ENCODE measurements at regions not wholly inside any gene's neighbourhood (a gene's known extent, or its start where the extent isn't known, plus 50 kb on each side); places are given as distances from the start of the nearest gene placed in this dataset.
"Not testable (repeated sequence)": the region's sequence is repeated elsewhere in the genome, so short reads cannot be mapped to it uniquely, and the experiment has no call there.

GRCh38 chr2:241984658-241985057, 115.1 kb downstream of the RTP5 start:
- no peak for DNase-seq

- DNase-seq = peak; percentile 44
Measured at GRCh38 chr2:241985161-241985985, 115.8 kb downstream of the RTP5 start.

DNA sequence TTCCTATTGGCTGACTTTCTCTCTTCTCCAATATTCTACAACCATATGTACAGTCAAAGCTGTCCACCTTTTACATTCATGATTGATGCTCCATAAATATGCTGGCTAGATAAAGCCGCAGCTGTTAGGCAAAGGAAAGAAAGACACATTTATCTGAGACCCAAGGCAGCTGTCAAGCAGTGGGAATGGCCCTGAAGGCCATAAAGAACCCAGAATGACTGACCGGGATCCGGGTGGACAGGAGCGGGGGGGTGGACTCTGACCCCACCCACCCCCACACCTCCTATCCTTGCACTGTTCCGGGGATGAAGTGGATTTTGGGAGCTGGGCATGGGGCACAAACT, 116.4 kb downstream of the RTP5 start:
- DNase-seq = no peak

DNA sequence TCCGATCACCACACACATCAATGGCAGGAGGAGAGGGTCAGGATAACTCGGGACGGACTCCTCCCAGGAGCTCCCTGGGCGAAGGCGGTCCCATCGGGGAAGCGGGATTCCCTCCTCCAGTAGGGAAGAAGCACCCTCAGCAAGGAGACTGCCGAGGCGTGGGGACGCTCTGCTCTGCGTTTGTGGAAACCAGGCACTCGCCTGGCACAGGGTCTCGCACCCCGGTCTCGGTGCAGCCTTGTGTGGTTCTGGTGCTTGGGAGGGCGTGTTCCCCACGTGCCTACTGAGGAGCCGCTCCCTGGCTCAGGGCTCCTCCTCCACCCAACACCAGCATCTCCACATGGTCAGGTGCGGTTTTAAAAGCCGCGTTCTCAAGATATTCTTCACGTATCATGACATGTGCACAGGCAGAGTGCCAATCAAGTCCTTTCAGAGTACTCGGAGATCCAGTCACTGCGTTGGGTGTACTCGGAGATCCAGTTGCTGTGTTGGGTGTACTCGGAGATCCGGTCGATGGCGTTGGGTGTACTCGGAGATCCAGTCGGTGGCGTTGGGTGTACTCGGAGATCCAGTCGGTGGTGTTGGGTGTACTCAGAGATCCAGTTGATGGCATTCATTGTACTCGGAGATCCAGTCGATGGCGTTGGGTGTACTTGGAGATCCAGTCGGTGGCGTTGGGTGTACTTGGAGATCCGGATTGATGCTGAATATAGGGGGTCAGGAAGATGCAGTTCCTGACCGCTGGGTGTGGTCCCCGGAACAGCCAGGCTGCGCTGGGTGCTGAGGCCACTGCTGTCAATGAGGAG, 117.5 kb downstream of the RTP5 start:
- no peak for DNase-seq

DNA sequence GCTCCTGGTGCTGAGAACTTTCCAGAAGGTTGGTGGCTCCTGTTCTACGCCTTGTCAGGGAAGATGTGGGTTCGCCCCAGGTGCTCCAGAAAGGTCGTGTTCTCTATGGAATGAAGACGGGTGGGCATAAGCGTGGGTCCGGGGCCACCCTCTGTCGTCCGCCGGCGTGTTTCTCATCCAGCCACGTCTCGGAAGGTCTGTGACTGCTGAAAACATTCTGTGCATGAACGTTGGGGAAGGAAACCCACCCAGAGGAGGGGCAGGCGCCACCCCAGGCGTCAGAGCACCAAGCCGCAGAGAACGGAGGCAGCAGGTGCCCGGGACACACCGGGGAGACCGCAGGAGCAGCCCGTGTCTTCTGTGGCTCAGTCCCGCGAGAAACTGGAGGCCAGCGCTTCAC, 118.2 kb downstream of the RTP5 start:
- DNase-seq = no peak

DNA sequence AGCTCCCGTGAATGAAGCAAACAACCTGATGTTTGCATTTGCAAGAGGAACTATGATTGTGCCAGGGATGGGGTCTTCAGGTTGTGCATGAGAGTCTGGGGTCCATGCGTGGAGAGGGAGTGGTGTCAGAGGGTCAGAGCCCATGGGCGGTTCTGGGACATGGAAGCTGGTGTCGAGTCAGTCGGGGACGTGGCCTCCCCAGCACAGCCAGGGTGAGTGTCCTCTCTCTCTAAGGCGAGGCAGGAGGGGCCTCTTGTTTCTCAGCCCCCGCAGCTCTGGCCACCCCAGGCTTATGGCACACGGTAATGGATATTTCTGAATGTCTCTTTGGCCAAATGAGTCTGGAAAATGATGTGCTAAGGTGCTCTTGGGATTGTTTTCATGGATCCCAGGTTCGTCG, 118.6 kb downstream of the RTP5 start:
- no peak for DNase-seq

- no peak for DNase-seq
Measured at GRCh38 chr2:241989074-241989473, 119.5 kb downstream of the RTP5 start.

DNA sequence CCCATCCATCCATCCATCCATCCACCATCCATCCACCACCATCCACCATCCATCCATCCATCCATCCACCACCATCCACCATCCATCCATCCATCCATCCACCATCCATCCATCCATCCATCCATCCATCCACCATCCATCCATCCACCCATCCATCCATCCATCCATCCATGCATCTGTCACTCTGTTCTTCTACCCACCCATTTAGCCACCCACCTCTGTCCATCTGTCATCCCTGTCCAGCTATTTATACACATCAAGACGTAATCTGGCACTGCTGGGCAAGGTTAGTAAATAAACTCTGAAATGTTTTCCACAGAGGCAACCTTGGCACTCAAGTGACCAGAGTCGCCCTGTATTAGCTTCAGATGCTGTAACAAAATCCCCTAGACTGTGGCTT, 120.9 kb downstream of the RTP5 start:
- DNase-seq = no peak

GRCh38 chr2:241991299-241991698, 121.8 kb downstream of the RTP5 start:
- DNase-seq = no peak

DNA sequence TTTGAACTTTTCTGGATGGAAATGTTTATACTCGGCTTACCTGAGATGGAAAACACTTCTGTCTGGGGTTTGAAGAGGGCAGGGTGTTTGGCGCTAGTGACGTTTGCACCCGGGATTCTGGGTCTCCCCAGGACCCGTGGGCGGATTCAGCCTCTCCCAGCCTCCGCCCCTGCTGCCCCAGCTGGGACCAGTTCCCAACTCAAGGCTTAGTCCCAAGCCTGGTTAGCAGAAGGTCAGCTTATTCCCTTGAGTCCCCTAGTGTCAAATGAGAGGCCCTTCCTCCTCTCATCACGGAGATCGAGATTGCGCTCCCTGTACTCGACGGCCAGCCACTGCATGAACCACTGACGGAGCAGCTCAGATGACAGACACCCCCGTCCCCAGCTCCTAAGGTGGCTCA, 123.2 kb downstream of the RTP5 start:
- no peak for DNase-seq

- no peak for DNase-seq
Measured at GRCh38 chr2:241993386-241994005, 124.0 kb downstream of the RTP5 start.

GRCh38 chr2:241994086-241994485, 124.6 kb downstream of the RTP5 start:
- DNase-seq = no peak

- no peak for DNase-seq
Measured at GRCh38 chr2:241994556-241995213, 125.2 kb downstream of the RTP5 start.

DNA sequence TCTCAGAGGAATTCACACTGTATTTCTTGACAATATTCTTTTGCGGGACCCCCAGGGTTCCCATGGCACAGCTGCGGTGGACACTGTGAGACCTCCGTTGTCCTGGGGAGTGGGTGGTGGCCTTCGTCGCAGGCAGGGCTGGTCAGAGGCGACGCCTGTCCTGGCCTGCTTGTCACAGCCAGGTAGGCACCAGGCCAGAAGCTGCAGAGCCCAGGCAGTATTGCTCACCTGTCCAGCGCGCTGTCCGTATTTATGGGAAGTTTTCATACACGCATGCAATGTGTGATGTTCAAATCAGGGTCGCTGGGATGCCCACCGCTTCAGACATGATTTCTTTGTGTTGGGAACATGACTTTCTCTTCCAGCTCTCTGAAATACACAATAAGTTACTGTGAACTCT, 126.6 kb downstream of the RTP5 start:
- no peak for DNase-seq

GRCh38 chr2:241997017-241997416, 127.5 kb downstream of the RTP5 start:
- no peak for DNase-seq

DNA sequence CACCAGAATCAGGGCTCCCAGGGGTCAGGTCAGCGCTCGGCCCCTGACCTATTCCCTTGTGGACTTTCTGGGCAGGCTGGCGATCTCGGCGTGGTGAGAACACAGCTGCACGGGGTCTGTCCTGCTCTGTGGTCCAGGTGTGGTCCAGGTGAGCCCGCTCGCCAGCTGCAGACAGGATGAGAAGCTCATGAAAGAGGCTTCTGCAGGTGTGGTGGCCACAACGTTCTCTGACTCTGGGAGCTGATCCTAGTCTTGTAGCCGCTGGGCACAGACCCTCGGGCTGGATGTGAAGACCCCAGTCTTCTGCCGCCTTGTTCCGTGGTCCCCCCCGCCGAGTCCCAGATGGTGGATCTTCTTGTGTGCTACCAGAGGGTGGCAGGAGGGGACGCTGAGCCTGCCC, 129.7 kb downstream of the RTP5 start:
- no peak for DNase-seq

GRCh38 chr2:242001853-242002252, 132.3 kb downstream of the RTP5 start:
- DNase-seq = no peak

GRCh38 chr2:242002944-242003343, 133.4 kb downstream of the RTP5 start:
- peak; percentile 11 for DNase-seq

- no peak for DNase-seq
Measured at GRCh38 chr2:242004223-242004901, 134.8 kb downstream of the RTP5 start.

DNA sequence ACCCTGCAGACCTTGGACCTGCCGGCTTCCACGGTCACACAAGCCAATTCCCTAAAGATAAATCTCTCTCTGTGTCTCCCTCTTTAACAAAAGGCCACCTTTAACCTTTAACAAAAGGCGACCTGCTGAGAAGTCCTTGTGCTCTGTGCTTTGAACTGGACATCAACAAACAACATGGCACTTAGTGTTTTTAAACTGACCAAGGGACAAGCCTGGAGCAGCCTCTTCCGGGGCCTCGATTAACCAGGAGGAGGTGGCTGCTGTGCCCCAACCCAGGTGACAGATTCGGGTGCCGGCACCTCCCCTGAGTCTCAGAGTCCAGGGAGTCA, 135.3 kb downstream of the RTP5 start:
- no peak for DNase-seq

DNA sequence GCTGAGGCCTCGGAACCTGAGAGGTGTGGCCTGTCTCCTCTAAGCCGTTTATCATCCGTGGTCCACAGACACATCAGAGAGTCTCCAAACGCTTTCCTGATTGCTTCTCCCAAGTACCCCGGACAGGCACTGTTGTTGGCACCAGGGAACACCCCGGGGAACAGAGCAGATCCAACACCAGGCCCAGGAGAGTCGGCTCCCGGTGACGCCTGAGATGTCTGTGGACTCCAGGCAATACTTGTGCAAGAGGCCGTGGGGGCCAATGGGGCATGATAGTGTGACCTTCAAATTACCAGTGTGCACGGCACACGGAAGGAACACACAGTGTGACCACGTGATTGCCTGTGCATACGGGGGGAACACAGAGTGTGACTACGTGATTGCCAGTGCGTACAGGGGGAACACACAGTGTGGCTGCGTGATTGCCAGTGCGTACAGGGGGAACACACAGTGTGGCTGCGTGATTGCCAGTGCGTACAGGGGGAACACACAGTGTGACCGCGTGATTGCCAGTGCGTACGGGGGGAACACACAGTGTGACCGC, 136.6 kb downstream of the RTP5 start:
- not testable (repeated sequence) for DNase-seq

GRCh38 chr2:242008908-242009307, 139.4 kb downstream of the RTP5 start:
- DNase-seq = not testable (repeated sequence)

DNA sequence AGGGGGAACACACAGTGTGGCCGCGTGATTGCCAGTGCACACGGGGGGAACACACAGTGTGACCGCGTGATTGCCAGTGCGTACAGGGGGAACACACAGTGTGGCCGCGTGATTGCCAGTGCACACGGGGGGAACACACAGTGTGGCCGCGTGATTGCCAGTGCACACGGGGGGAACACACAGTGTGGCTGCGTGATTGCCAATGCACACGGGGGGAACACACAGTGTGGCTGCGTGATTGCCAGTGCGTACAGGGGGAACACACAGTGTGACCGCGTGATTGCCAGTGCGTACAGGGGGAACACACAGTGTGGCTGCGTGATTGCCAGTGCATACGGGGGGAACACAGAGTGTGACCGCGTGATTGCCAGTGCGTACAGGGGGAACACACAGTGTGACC, 140.3 kb downstream of the RTP5 start:
- not testable (repeated sequence) for DNase-seq
